Caco-2 (cell line): ENCODE measurements at regions not wholly inside any gene's neighbourhood (a gene's known extent, or its start where the extent isn't known, plus 50 kb on each side); places are given as distances from the start of the nearest gene placed in this dataset.

Experiments
- BruUV-seq: library from RNA; stranded (reverse); fragments of 400-500 nt; replicated peaks from 2 replicates; lab custom pipeline; 2021; lab: Mats Ljungman, UMichigan
- CTCF ChIA-PET: fragments of 300-600 bp; sonication (Branson Sonifier 250); formaldehyde crosslinking; loops from one replicate; lab custom pipeline; 2022; ENCODE audit warnings: antibody characterized with exemption; lab: Charles Lee
- POLR2A ChIA-PET: fragments of 300-600 bp; sonication (Branson Sonifier 250); formaldehyde crosslinking; loops from one replicate; lab custom pipeline; 2022; ENCODE audit warnings: antibody characterized with exemption; lab: Charles Lee
- DNase-seq, 2 experiments: peaks; one replicate each; pipeline versions ENCODE4 v3.0.0 to v3.0.0-alpha.2; 2020 to 2022
- H3K27me3 ChIP-seq: replicated peaks from 2 replicates; pipeline ENCODE4 v1.6.0; 2011; ENCODE audit warnings: low read length; ENCODE audit not compliant: control insufficient read depth, insufficient read depth
- H3K36me3 ChIP-seq: 2 replicates; pipeline ENCODE4 v1.5.1; 2011; ENCODE audit warnings: low read length; ENCODE audit not compliant: control insufficient read depth, insufficient read depth
- H3K4me1 ChIP-seq: fragments of 250-450 bp; sonication (Bioruptor Pico); 2 replicates; pipeline ENCODE4 v1.5.1; 2020; ENCODE audit warnings: mild to moderate bottlenecking
- H3K4me3 ChIP-seq: 2 replicates; pipeline ENCODE4 v1.5.1; 2011; ENCODE audit warnings: low read depth, mild to moderate bottlenecking, control low read depth, low read length
- H3K9me3 ChIP-seq: fragments of 250-450 bp; sonication (Bioruptor Pico); 2 replicates; pipeline ENCODE4 v1.5.1; 2020; ENCODE audit warnings: mild to moderate bottlenecking, moderate library complexity
- H3K27ac Mint-ChIP-seq: one replicate; pipeline ENCODE4 v1.8.0; 2022; ENCODE audit warnings: mixed read lengths; ENCODE audit not compliant: unreplicated experiment
- H3K27me3 Mint-ChIP-seq: one replicate; pipeline ENCODE4 v1.8.0; 2022; ENCODE audit warnings: mixed read lengths; ENCODE audit not compliant: insufficient read depth, unreplicated experiment
- H3K36me3 Mint-ChIP-seq: one replicate; pipeline ENCODE4 v1.8.0; 2022; ENCODE audit warnings: mild to moderate bottlenecking, mixed read lengths; ENCODE audit not compliant: insufficient read depth, unreplicated experiment
- H3K4me1 Mint-ChIP-seq: one replicate; pipeline ENCODE4 v1.8.0; 2022; ENCODE audit warnings: low read depth, mixed read lengths; ENCODE audit not compliant: unreplicated experiment
- H3K4me3 Mint-ChIP-seq: one replicate; pipeline ENCODE4 v1.8.0; 2022; ENCODE audit warnings: mild to moderate bottlenecking, moderate library complexity, mixed read lengths; ENCODE audit not compliant: unreplicated experiment
- H3K9me3 Mint-ChIP-seq: one replicate; pipeline ENCODE4 v1.8.0; 2022; ENCODE audit warnings: mixed read lengths; ENCODE audit not compliant: unreplicated experiment
- intact Hi-C: fragments of 100-400 bp; cut with micrococcal nuclease; formaldehyde crosslinking; loops from one replicate; pipeline ENCODE4 v1.10.0; 2022; ENCODE audit not compliant: unreplicated experiment
- TF ChIP-seq, protein P1 (sequence below), 2 experiments: fragments of 200-600 bp in 1 of 2; IDR thresholded peaks; 1 replicate in 1 of 2; 2 replicates in 1 of 2; pipeline versions ENCODE4 v1.5.1 to v1.8.0; 2011 to 2022; ENCODE audit warnings: antibody characterized with exemption in 1 of 2, control low read depth in 1 of 2, inconsistent platforms in 1 of 2, low read depth in 1 of 2, low read length in 1 of 2, mild to moderate bottlenecking in 1 of 2, moderate library complexity in 1 of 2; ENCODE audit not compliant: insufficient read depth in 1 of 2, severe bottlenecking in 1 of 2, unreplicated experiment in 1 of 2

DNA sequence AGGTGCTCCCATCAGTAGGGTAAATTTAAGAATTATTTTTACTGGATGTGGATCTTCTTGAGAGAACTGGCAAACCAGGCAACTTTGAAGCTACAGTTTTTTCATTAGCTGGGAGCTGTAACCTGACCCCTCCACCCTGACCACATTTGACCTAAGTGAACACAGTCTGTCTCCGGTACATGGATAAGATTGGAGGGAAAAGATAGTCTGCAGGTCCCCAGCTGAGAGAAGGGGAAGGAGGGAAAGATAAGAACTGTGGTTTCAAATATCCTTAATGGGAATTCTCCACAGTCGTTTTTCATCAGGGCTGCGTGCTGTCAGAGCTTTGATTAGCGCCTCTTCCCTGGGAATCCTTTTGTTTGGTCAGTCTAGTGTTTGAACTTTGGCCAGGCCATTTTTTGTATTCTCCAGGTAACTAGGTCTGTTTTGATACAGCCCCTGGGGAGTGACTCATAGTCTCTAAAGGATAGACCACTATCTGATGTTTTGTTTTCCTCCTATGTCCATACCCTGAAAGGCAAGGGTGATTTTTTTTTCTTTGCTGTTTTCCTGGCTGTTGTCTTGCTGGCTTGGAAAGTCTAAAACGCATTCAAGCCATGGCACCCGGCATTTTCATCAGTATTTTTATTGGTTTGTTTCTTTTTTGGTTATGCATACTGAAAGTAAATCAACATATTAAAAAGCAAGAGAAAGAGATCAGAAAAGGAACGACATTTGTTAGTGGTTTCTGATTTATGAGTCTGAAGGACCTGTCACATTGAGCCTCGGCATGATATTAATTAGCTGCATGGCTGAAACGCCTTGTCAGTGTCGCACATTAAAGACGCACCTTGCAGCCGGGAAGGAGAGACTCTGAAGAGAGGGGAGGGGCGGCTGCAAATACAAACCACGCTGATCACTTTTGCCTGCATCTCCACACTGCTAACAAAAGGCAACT lies 183.4 kb upstream of the FN1 start:
- H3K36me3 Mint-ChIP-seq = peaks cover 27% of the 10 kb centered on the region
- TF ChIP-seq, protein P1, sequence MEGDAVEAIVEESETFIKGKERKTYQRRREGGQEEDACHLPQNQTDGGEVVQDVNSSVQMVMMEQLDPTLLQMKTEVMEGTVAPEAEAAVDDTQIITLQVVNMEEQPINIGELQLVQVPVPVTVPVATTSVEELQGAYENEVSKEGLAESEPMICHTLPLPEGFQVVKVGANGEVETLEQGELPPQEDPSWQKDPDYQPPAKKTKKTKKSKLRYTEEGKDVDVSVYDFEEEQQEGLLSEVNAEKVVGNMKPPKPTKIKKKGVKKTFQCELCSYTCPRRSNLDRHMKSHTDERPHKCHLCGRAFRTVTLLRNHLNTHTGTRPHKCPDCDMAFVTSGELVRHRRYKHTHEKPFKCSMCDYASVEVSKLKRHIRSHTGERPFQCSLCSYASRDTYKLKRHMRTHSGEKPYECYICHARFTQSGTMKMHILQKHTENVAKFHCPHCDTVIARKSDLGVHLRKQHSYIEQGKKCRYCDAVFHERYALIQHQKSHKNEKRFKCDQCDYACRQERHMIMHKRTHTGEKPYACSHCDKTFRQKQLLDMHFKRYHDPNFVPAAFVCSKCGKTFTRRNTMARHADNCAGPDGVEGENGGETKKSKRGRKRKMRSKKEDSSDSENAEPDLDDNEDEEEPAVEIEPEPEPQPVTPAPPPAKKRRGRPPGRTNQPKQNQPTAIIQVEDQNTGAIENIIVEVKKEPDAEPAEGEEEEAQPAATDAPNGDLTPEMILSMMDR (IDR thresholded peaks at IDR 0.05; ENCODE audit: insufficient read depth in 1 of 2, low read depth in 1 of 2, low read length in 1 of 2, severe bottlenecking in 1 of 2, unreplicated experiment in 1 of 2) = no peak
- CTCF ChIA-PET = interaction anchor here (0.6 to 1.0 kb wide), 3 partner anchors 93 to 208 kb away, joined by 4 to 7 read pairs (median 4); no protein-coding TSS in a partner anchor
- Histone ChIP-seq H3K36me3 (no peaks in the 10 kb centered on the region; the same call in 1 of the 2 replicates), H3K4me3 (peak overlapping the region; percentile 10; the same call in 1 of the 2 replicates), H3K27me3 (no peaks in the 10 kb centered on the region), H3K9me3 (peaks cover 12% of the 10 kb centered on the region), H3K4me1 (peaks cover 58% of the 10 kb centered on the region)
- peaks cover 10% of the 10 kb centered on the region for H3K9me3 Mint-ChIP-seq
- H3K4me3 Mint-ChIP-seq = peak overlapping the region; percentile 68
- H3K27ac Mint-ChIP-seq = peak overlapping the region; percentile 95
- no TSS peak for BruUV-seq
- POLR2A ChIA-PET = interaction anchor here (0.6 to 1.6 kb wide), 7 partner anchors 69 to 188 kb away, joined by 3 to 7 read pairs (median 4); no protein-coding TSS in a partner anchor
- peak; percentile 89 to 94 for DNase-seq
- intact Hi-C loops = loop anchor here (1.0 to 10.0 kb wide), 10 partner anchors 65 to 304 kb away; partner anchors contain the start of gene ATIC
- no peaks in the 10 kb centered on the region for H3K27me3 Mint-ChIP-seq
- H3K4me1 Mint-ChIP-seq = peaks cover 50% of the 10 kb centered on the region

DNA sequence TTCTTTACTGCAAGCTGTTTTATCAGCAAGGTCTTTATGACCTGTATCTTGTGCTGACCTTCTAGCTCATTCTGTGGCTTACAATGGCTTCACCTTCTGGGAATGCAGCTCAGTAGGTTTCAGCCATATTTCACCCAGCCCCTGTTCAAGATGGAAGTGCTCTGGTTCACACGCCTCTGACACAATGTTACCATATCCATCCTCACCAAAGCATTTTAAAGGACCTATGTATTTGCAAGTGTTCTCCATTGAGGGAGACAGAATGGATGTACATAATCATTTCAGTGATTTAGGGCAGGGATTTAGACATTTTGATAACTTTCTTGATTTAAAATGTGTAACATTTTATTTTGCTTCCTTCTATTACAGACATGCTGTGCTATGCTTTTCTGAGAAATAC lies 182.3 kb upstream of the FN1 start:
- no peak overlapping the region for H3K4me3 ChIP-seq
- Mint-ChIP-seq H3K27ac (peak overlapping the region; percentile 95), H3K9me3 (peaks cover 10% of the 10 kb centered on the region), H3K4me1 (peaks cover 52% of the 10 kb centered on the region), H3K27me3 (no peaks in the 10 kb centered on the region), H3K4me3 (peak overlapping the region; percentile 22), H3K36me3 (peaks cover 27% of the 10 kb centered on the region)
- DNase-seq = no peak
- ChIA-PET POLR2A (no interaction called here), CTCF (no interaction called here)
- H3K4me1 ChIP-seq = peaks cover 57% of the 10 kb centered on the region
- no peaks in the 10 kb centered on the region for H3K27me3 ChIP-seq
- no peaks in the 10 kb centered on the region; the same call in 1 of the 2 replicates for H3K36me3 ChIP-seq
- peaks cover 12% of the 10 kb centered on the region for H3K9me3 ChIP-seq
- no TSS peak for BruUV-seq
- TF ChIP-seq, protein P1 (IDR thresholded peaks at IDR 0.05; ENCODE audit: insufficient read depth in 1 of 2, low read depth in 1 of 2, low read length in 1 of 2, severe bottlenecking in 1 of 2, unreplicated experiment in 1 of 2) = no peak
- intact Hi-C loops = loop anchor here (2.0 to 10.0 kb wide), 3 partner anchors 154 to 303 kb away; partner anchors contain the start of gene ATIC

DNA sequence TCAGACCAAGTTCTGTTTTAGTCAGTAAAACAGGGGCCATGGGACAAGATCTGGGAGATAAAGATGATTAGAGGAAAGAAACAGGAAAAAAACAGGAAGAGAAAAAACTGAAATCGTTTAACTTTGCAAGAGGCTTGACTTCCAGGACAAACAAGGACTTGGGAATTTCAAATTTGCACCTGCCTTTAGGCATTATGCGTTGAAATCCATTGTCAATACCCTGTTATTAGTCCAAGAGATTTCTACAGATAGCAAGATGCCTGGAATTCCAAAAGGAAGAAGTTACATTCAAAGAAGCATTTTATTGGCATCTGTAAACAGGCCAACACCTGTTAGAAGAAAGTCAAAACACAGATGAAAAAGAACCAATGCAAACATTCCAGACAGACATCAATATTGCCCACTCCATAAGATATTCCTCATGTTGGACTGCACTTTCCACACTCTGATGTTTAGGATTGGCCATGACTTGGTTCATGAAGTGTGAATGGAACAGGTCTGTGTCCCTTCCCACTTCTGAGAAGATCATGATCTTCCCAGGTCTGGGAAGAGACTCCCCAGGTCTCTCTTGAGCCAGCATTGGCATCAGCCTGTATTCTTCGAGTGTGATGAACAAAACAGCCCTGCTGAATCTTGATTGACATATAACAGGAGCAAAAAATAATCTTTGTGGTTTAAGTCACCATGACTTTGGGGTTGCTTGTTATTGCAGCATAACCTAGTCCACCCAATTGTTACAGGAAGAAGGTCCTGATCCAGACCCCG lies 181.4 kb upstream of the FN1 start:
- Mint-ChIP-seq H3K9me3 (peaks cover 10% of the 10 kb centered on the region), H3K4me1 (peaks cover 53% of the 10 kb centered on the region), H3K4me3 (peak overlapping the region; percentile 27), H3K27ac (peak overlapping the region; percentile 95), H3K36me3 (peaks cover 27% of the 10 kb centered on the region), H3K27me3 (no peaks in the 10 kb centered on the region)
- POLR2A ChIA-PET = no interaction called here
- BruUV-seq = no TSS peak
- Histone ChIP-seq H3K9me3 (peaks cover 12% of the 10 kb centered on the region), H3K4me1 (peaks cover 65% of the 10 kb centered on the region), H3K27me3 (no peaks in the 10 kb centered on the region), H3K4me3 (no peak overlapping the region), H3K36me3 (no peaks in the 10 kb centered on the region; the same call in 1 of the 2 replicates)
- CTCF ChIA-PET = no interaction called here
- intact Hi-C loops = loop anchor here (1.0 to 10.0 kb wide), 5 partner anchors 155 to 302 kb away; partner anchors contain the start of genes ATIC and FN1
- peak; percentile 62 to 71 for DNase-seq
- TF ChIP-seq, protein P1 (IDR thresholded peaks at IDR 0.05; ENCODE audit: insufficient read depth in 1 of 2, low read depth in 1 of 2, low read length in 1 of 2, severe bottlenecking in 1 of 2, unreplicated experiment in 1 of 2) = no peak
